ENCODE measurements at regions not wholly inside any gene's neighbourhood (a gene's known extent, or its start where the extent isn't known, plus 50 kb on each side); places are given as distances from the start of the nearest gene placed in this dataset.

- no peaks in the 10 kb centered on the region for H3K36me3 ChIP-seq (ENCODE audit: control insufficient read depth, insufficient read depth, low read length)
- H3K4me1 ChIP-seq (ENCODE audit: control insufficient read depth, insufficient read depth, low read length) = no peaks in the 10 kb centered on the region
- H3K9me3 ChIP-seq (ENCODE audit: control insufficient read depth, low read length) = no peaks in the 10 kb centered on the region
- no peaks in the 10 kb centered on the region for H3K27me3 ChIP-seq (ENCODE audit: control insufficient read depth, insufficient read depth, low read length)
- H3K9ac ChIP-seq (ENCODE audit: low read length) = no peak overlapping the region
- no peak overlapping the region for H3K4me3 ChIP-seq (ENCODE audit: low read length)
Observed at GRCh38 chrX:43456063-43456462, 200.0 kb upstream of the MAOA start.

- Histone ChIP-seq H3K4me3 (ENCODE audit: low read length) (no peak overlapping the region), H3K4me1 (ENCODE audit: control insufficient read depth, insufficient read depth, low read length) (no peaks in the 10 kb centered on the region), H3K9me3 (ENCODE audit: control insufficient read depth, low read length) (no peaks in the 10 kb centered on the region), H3K27me3 (ENCODE audit: control insufficient read depth, insufficient read depth, low read length) (no peaks in the 10 kb centered on the region), H3K9ac (ENCODE audit: low read length) (no peak overlapping the region), H3K36me3 (ENCODE audit: control insufficient read depth, insufficient read depth, low read length) (no peaks in the 10 kb centered on the region)
Observed at GRCh38 chrX:43456906-43457305, 199.2 kb upstream of the MAOA start.

GRCh38 chrX:43467608-43468234 lies 188.4 kb upstream of the MAOA start:
- H3K27me3 ChIP-seq (ENCODE audit: control insufficient read depth, insufficient read depth, low read length) = no peaks in the 10 kb centered on the region
- no peaks in the 10 kb centered on the region for H3K36me3 ChIP-seq (ENCODE audit: control insufficient read depth, insufficient read depth, low read length)
- H3K4me1 ChIP-seq (ENCODE audit: control insufficient read depth, insufficient read depth, low read length) = no peaks in the 10 kb centered on the region
- no peak overlapping the region for H3K9ac ChIP-seq (ENCODE audit: low read length)
- H3K9me3 ChIP-seq (ENCODE audit: control insufficient read depth, low read length) = no peaks in the 10 kb centered on the region
- H3K4me3 ChIP-seq (ENCODE audit: low read length) = no peak overlapping the region

- Histone ChIP-seq H3K4me1 (ENCODE audit: control insufficient read depth, insufficient read depth, low read length) (no peaks in the 10 kb centered on the region), H3K9me3 (ENCODE audit: control insufficient read depth, low read length) (no peaks in the 10 kb centered on the region), H3K27me3 (ENCODE audit: control insufficient read depth, insufficient read depth, low read length) (no peaks in the 10 kb centered on the region), H3K36me3 (ENCODE audit: control insufficient read depth, insufficient read depth, low read length) (no peaks in the 10 kb centered on the region), H3K9ac (ENCODE audit: low read length) (no peak overlapping the region), H3K4me3 (ENCODE audit: low read length) (no peak overlapping the region)
Observed at GRCh38 chrX:43469391-43470054, 186.6 kb upstream of the MAOA start.

- Histone ChIP-seq H3K36me3 (ENCODE audit: control insufficient read depth, insufficient read depth, low read length) (no peaks in the 10 kb centered on the region), H3K9ac (ENCODE audit: low read length) (no peak overlapping the region), H3K4me3 (ENCODE audit: low read length) (no peak overlapping the region), H3K27me3 (ENCODE audit: control insufficient read depth, insufficient read depth, low read length) (no peaks in the 10 kb centered on the region), H3K4me1 (ENCODE audit: control insufficient read depth, insufficient read depth, low read length) (no peaks in the 10 kb centered on the region), H3K9me3 (ENCODE audit: control insufficient read depth, low read length) (no peaks in the 10 kb centered on the region)
Observed at GRCh38 chrX:43474321-43474720, 181.8 kb upstream of the MAOA start.

- Histone ChIP-seq H3K9me3 (ENCODE audit: control insufficient read depth, low read length) (no peaks in the 10 kb centered on the region), H3K36me3 (ENCODE audit: control insufficient read depth, insufficient read depth, low read length) (no peaks in the 10 kb centered on the region), H3K4me1 (ENCODE audit: control insufficient read depth, insufficient read depth, low read length) (no peaks in the 10 kb centered on the region), H3K4me3 (ENCODE audit: low read length) (no peak overlapping the region), H3K27me3 (ENCODE audit: control insufficient read depth, insufficient read depth, low read length) (no peaks in the 10 kb centered on the region), H3K9ac (ENCODE audit: low read length) (no peak overlapping the region)
Observed at GRCh38 chrX:43479070-43479469, 177.0 kb upstream of the MAOA start.

- no peaks in the 10 kb centered on the region for H3K4me1 ChIP-seq (ENCODE audit: control insufficient read depth, insufficient read depth, low read length)
- H3K4me3 ChIP-seq (ENCODE audit: low read length) = no peak overlapping the region
- H3K36me3 ChIP-seq (ENCODE audit: control insufficient read depth, insufficient read depth, low read length) = no peaks in the 10 kb centered on the region
- H3K9ac ChIP-seq (ENCODE audit: low read length) = no peak overlapping the region
- H3K9me3 ChIP-seq (ENCODE audit: control insufficient read depth, low read length) = no peaks in the 10 kb centered on the region
- no peaks in the 10 kb centered on the region for H3K27me3 ChIP-seq (ENCODE audit: control insufficient read depth, insufficient read depth, low read length)
Observed at GRCh38 chrX:43479850-43480249, 176.2 kb upstream of the MAOA start.

GRCh38 chrX:43481576-43481975 lies 174.5 kb upstream of the MAOA start:
- H3K9ac ChIP-seq (ENCODE audit: low read length) = no peak overlapping the region
- H3K4me3 ChIP-seq (ENCODE audit: low read length) = no peak overlapping the region
- H3K4me1 ChIP-seq (ENCODE audit: control insufficient read depth, insufficient read depth, low read length) = no peaks in the 10 kb centered on the region
- H3K9me3 ChIP-seq (ENCODE audit: control insufficient read depth, low read length) = no peaks in the 10 kb centered on the region
- H3K27me3 ChIP-seq (ENCODE audit: control insufficient read depth, insufficient read depth, low read length) = no peaks in the 10 kb centered on the region
- no peaks in the 10 kb centered on the region for H3K36me3 ChIP-seq (ENCODE audit: control insufficient read depth, insufficient read depth, low read length)

GRCh38 chrX:43493756-43494155 lies 162.3 kb upstream of the MAOA start:
- H3K9me3 ChIP-seq (ENCODE audit: control insufficient read depth, low read length) = no peaks in the 10 kb centered on the region
- H3K9ac ChIP-seq (ENCODE audit: low read length) = no peak overlapping the region
- H3K36me3 ChIP-seq (ENCODE audit: control insufficient read depth, insufficient read depth, low read length) = no peaks in the 10 kb centered on the region
- no peaks in the 10 kb centered on the region for H3K27me3 ChIP-seq (ENCODE audit: control insufficient read depth, insufficient read depth, low read length)
- no peak overlapping the region for H3K4me3 ChIP-seq (ENCODE audit: low read length)
- H3K4me1 ChIP-seq (ENCODE audit: control insufficient read depth, insufficient read depth, low read length) = no peaks in the 10 kb centered on the region

- no peaks in the 10 kb centered on the region for H3K4me1 ChIP-seq (ENCODE audit: control insufficient read depth, insufficient read depth, low read length)
- H3K27me3 ChIP-seq (ENCODE audit: control insufficient read depth, insufficient read depth, low read length) = no peaks in the 10 kb centered on the region
- H3K9ac ChIP-seq (ENCODE audit: low read length) = no peak overlapping the region
- H3K9me3 ChIP-seq (ENCODE audit: control insufficient read depth, low read length) = no peaks in the 10 kb centered on the region
- no peak overlapping the region for H3K4me3 ChIP-seq (ENCODE audit: low read length)
- H3K36me3 ChIP-seq (ENCODE audit: control insufficient read depth, insufficient read depth, low read length) = no peaks in the 10 kb centered on the region
Observed at GRCh38 chrX:43500246-43500645, 155.9 kb upstream of the MAOA start.

- H3K27me3 ChIP-seq (ENCODE audit: control insufficient read depth, insufficient read depth, low read length) = no peaks in the 10 kb centered on the region
- no peaks in the 10 kb centered on the region for H3K36me3 ChIP-seq (ENCODE audit: control insufficient read depth, insufficient read depth, low read length)
- H3K4me3 ChIP-seq (ENCODE audit: low read length) = no peak overlapping the region
- H3K9me3 ChIP-seq (ENCODE audit: control insufficient read depth, low read length) = no peaks in the 10 kb centered on the region
- no peaks in the 10 kb centered on the region for H3K4me1 ChIP-seq (ENCODE audit: control insufficient read depth, insufficient read depth, low read length)
- H3K9ac ChIP-seq (ENCODE audit: low read length) = no peak overlapping the region
Observed at GRCh38 chrX:43500996-43501694, 155.0 kb upstream of the MAOA start.

- no peak overlapping the region for H3K4me3 ChIP-seq (ENCODE audit: low read length)
- H3K9me3 ChIP-seq (ENCODE audit: control insufficient read depth, low read length) = no peaks in the 10 kb centered on the region
- no peaks in the 10 kb centered on the region for H3K36me3 ChIP-seq (ENCODE audit: control insufficient read depth, insufficient read depth, low read length)
- H3K4me1 ChIP-seq (ENCODE audit: control insufficient read depth, insufficient read depth, low read length) = no peaks in the 10 kb centered on the region
- no peaks in the 10 kb centered on the region for H3K27me3 ChIP-seq (ENCODE audit: control insufficient read depth, insufficient read depth, low read length)
- H3K9ac ChIP-seq (ENCODE audit: low read length) = no peak overlapping the region
Observed at GRCh38 chrX:43504394-43504793, 151.7 kb upstream of the MAOA start.
